Stimulated activated CD4-positive, alpha-beta T cell treated with anti-CD3 and anti-CD28 coated beads, Interleukin-4, amount 100 ng/mL, for 24 hours (primary cell): ENCODE measurements at regions not wholly inside any gene's neighbourhood (a gene's known extent, or its start where the extent isn't known, plus 50 kb on each side); places are given as distances from the start of the nearest gene placed in this dataset.
"Not testable (repeated sequence)": the region's sequence is repeated elsewhere in the genome, so short reads cannot be mapped to it uniquely, and the experiment has no call there.

ENCODE experiments used
- DNase-seq: peaks from one replicate; pipeline ENCODE4 v3.0.0-alpha.2; 2020

DNA sequence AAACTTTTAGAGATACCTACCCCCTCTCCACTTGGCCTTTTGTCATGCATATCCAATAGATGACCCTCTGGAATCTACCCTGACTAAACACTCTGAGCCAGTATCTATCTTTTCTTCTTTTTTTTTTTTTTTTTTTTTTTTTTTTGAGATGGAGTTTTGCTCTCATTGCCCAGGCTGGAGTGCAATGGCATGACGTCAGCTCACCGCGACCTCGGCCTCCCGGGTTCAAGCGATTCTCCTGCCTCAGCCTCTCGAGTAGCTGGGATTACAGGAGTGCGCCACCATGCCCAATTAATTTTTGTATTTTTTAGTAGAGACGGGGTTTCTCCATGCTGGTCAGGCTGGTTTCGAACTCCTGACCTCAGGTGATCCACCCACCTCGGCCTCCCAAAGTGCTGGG lies 50.8 kb upstream of the GRIN2B start:
- DNase-seq: not testable (repeated sequence)

DNA sequence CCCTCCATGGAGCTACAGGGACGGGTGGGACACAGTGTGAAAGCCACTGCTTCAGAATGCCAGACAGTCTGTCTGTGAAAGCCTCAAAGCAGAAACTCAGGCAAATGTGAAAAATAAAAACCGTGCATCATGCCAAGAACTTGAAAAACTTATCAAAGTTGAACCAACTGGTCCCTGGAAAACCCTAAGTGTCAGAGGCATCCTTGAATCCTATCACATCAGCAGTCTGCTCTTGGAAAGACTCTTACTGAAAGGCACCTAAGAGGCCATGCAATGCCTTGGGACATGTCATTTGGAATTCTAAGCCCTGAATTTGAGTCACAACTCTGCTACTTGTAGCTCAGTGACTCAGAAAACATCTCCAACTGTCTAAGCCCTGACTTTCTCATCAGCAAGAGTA lies 62.4 kb upstream of the GRIN2B start:
- no peak for DNase-seq

DNA sequence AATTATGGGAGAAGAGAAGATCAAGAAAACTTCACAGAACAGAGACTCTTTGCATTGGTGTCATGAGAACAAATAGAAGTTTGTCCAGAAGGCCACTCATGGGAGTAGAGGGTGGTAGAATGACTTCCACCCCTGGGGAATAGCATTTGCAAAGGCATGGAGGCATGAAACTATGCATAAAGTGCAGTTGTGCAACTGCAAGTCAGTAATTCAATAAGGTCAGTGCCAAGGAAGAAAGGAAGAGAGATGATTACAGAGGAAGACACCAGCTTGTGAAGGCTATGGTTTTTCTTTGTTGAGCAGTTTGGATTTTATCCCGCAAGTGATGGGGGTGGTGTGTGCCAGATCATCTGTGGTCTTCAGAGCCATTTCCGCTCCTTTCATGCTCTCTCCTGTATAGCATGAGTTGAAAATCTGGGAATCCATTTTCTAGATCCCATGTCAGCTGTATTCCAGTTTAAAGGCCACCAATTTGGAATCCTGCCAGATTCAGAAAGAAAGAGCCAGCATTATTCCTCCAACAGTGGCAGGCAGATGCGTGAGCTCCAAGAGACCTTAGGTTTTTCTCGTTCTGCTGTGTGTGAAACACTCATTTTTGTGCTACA lies 67.6 kb upstream of the GRIN2B start:
- no peak for DNase-seq

DNA sequence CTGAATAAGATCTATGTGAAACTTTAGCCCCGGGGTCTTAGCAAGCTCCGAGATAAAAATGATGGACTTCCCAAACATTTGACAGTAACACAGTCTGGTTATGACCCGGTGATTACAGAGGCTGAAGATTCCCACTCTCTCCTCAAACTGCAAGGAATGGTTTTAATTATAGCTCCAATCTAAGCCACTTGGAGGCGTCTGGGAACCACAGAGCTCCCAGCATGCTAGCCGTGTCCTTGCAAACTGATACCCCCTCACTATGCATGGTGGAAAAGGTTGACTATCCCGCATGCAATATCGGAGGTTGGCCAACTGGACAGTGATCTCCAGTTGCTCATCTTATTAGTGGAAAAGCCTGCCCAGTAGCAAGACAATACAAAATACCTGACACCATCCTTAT lies 76.5 kb upstream of the GRIN2B start:
- DNase-seq: no peak

DNA sequence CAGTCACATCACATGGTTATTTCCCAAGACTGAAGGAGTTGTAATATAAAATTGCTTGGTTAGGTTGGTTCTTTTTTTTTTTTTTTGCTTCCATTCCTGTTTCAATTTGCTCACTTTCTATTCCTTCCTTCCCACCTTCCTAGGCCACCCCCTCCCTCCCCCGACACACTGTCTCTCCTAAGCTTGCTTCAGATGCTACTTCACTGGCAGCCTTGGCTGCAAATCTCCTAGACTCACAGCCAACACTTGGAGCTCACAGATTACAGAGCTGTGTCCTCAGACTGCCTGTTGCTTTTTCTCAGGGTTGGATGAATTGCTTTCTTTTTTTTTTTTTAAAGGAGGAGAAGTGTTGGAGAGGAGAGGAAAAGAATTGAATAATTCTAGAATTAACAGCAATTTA lies 77.3 kb upstream of the GRIN2B start:
- DNase-seq: no peak

DNA sequence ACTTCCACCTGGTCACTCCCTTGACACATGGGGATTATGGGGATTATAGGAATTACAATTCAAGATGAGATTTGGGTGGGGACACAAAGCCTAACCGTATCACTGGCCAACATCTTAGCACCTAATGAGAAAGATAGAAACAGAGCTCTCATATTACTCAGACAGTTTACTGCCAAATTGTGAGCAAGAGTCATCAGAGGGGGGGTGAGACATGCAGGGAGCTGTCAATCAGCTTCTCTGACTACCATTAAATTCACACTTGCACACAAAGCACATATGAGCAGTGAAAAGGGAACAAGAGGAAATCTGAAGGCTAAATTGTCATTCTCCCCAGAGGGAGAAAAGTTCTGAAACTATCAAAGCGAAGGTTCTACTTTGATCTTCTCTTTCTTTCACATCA lies 78.1 kb upstream of the GRIN2B start:
- no peak for DNase-seq

- DNase-seq: no peak
Measured at GRCh38 chr12:14065616-14066015, 84.2 kb upstream of the GRIN2B start.

GRCh38 chr12:14066021-14066420 lies 84.6 kb upstream of the GRIN2B start:
- no peak for DNase-seq

GRCh38 chr12:14068961-14069360 lies 87.6 kb upstream of the GRIN2B start:
- no peak for DNase-seq

GRCh38 chr12:14071833-14072232 lies 90.4 kb upstream of the GRIN2B start:
- DNase-seq: no peak

GRCh38 chr12:14072987-14073386 lies 91.6 kb upstream of the GRIN2B start:
- DNase-seq: no peak

- no peak for DNase-seq
Measured at GRCh38 chr12:14075797-14076393, 94.5 kb upstream of the GRIN2B start.

DNA sequence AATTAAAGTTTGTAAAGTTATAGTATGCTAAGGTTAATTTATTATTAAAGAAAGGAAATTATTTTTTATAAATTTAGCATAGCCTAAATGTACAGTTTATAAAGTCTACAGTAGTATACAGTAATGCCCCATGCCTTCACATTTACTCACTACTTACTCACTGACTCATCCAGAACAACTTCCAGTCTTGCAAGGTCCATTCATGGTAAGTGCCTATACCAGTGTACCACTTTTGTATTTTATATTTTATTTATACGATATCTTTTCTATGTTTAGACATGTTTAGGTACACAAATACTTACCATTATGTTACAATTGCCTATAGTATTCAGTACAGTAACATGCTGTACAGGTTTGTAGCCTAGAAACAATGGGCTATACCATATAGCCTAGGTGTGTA lies 95.1 kb upstream of the GRIN2B start:
- DNase-seq: no peak

- DNase-seq: no peak
Measured at GRCh38 chr12:14086838-14087237, 105.4 kb upstream of the GRIN2B start.

- DNase-seq: no peak
Measured at GRCh38 chr12:14099994-14100393, 118.6 kb upstream of the GRIN2B start.

DNA sequence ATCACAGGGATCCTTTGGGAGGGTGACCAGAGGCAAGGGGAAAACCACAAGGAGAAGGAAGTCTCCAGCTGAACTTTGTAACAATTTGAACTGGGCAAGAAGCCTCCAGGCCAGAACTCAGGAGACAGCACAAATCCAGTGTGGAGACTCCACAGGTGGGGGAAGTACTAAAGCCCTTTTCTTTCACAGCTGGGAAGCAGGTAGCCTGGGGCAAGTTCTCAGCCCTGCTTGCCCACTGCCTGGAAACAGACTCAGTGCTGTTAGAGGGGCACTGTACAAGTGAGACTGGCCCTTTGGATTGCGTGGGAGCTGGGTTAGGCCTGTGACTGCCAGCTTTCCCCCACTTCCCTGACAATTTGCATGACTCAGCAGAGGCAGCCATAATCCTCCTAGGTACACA lies 120.2 kb upstream of the GRIN2B start:
- not testable (repeated sequence) for DNase-seq

- no peak for DNase-seq
Measured at GRCh38 chr12:14111230-14111865, 129.9 kb upstream of the GRIN2B start.

DNA sequence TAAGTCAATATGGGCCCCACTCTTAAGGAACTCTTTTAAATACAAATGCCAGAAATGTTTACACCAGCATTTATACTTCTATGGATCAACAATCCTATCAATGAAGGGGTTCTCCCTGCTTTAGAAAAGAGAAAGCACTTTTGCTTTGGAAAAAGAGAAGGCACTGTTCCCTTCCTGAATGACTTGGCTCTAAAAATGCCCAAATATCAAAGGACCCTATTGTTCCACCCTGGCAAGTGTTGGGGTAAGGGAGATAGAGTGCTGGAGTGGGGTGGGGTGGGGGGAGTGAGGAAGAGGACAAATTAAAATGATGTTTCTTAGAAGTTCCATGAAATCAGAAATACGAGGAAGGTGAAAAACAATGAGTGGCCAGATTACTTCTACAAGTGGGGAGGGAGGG lies 131.6 kb upstream of the GRIN2B start:
- DNase-seq: no peak

DNA sequence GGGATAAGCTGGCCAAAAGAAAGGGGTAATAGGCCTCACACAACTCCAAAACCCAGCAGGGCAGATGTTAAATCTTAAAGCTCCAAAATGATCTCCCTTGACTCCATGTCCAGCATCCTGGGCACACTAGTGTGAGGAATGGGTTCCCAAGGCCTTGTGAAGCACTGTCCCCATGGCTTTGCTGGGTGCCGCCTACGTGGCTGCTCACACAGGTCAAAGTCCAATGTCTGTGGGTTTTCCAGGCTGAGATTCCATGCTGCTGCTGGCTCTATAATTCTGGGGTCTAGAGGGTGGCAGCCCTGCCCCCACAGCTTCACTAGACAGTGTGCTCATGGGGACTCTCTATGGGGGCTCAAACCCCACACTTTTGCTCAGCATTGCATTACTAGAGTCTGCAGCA lies 145.3 kb upstream of the GRIN2B start:
- no peak for DNase-seq

GRCh38 chr12:14129611-14130195 lies 148.3 kb upstream of the GRIN2B start:
- no peak for DNase-seq

GRCh38 chr12:14135996-14136395 lies 154.6 kb upstream of the GRIN2B start:
- DNase-seq: no peak

DNA sequence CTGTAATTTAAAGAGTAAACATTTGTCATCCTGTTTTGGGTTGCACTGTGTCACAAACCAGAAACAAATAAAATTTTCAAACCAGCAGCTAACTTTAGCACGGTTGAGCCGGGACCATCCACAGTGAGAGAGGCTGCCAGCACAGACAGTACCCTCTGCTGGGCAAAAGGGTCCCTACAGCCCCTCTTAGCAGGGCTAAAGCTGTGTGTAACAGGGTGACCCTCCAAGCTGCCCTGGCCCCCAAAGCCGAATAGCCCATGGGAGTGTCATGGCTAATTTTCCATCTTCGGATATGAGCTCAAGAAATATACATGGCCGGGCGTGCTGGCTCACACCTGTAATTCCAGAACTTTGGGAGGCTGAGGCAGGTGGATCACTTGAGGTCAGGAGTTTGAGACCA lies 157.1 kb upstream of the GRIN2B start:
- DNase-seq: no peak

GRCh38 chr12:14148489-14149270 lies 167.3 kb upstream of the GRIN2B start:
- DNase-seq: no peak

DNA sequence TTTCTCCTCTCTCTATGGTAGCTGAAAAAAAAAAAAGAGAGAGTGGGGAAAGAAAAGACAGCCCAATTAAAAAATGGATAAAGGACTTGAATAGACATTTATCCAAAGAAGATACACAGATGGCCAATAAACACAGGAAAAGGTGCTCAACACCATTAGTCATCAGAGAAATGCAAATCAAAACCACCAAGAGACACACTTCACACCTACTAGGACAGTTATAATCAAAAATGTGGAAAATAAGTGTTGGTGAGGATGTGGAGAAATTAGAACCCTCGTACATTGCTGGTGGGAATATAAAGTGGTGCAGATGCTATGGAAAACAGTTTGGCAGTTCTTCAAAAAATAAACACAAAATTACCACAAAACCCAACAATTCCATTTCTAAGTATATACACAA lies 172.4 kb upstream of the GRIN2B start:
- no peak for DNase-seq
